ENCODE measurements at regions not wholly inside any gene's neighbourhood (a gene's known extent, or its start where the extent isn't known, plus 50 kb on each side); places are given as distances from the start of the nearest gene placed in this dataset.

DNA sequence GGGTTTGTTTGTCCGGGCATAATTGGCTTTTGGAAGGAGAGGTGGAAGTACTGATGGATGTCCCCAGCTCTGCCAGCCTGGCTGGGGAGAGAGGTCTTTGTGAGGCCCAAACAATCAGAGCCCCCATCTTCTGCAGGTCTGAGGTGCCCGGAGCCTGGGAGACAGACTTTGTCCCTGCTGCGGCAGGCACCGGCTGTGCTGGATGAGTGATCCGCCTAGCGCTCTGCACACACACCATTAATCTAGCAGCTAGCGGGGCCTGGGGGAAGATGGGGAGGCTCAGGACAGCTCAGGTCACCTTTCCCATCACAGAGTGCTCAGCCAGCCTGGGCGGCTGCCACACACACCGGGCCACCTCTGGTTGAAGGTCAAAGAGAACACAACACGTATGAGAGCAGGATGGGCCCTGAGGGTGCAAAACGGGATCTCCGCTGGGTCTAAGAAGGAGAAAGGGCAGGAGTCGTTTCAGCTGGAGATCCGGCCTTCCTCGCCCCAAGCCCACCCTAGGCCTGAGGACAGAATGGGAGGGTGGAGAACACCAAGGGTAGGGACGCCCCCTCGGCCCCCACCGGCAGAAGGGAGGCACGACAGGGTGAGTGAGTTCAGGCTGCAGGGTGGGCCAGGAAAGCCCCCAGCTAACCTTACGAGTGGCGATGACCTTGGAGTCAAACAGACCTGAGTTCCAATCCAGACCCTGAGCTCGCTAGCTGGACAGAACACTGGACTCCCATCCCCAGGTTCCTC lies 341.8 kb downstream of the NPHP4 start:
- TF ChIP-seq POLR2A (IDR thresholded peaks at IDR 0.05): no peak
- TF ChIP-seq, protein P1, sequence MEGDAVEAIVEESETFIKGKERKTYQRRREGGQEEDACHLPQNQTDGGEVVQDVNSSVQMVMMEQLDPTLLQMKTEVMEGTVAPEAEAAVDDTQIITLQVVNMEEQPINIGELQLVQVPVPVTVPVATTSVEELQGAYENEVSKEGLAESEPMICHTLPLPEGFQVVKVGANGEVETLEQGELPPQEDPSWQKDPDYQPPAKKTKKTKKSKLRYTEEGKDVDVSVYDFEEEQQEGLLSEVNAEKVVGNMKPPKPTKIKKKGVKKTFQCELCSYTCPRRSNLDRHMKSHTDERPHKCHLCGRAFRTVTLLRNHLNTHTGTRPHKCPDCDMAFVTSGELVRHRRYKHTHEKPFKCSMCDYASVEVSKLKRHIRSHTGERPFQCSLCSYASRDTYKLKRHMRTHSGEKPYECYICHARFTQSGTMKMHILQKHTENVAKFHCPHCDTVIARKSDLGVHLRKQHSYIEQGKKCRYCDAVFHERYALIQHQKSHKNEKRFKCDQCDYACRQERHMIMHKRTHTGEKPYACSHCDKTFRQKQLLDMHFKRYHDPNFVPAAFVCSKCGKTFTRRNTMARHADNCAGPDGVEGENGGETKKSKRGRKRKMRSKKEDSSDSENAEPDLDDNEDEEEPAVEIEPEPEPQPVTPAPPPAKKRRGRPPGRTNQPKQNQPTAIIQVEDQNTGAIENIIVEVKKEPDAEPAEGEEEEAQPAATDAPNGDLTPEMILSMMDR (IDR thresholded peaks at IDR 0.05): no peak

Measured in body of pancreas (tissue), 4 donors.